Neural crest cell (in vitro differentiated cells): ENCODE measurements at regions not wholly inside any gene's neighbourhood (a gene's known extent, or its start where the extent isn't known, plus 50 kb on each side); places are given as distances from the start of the nearest gene placed in this dataset.

Source experiments
- DNase-seq: peaks from one replicate; pipeline ENCODE4 v3.0.0; 2021; ENCODE audit warnings: low read depth, mixed read lengths, low spot score
- H3K27ac Mint-ChIP-seq: one replicate; pipeline ENCODE4 v1.8.0; 2021; ENCODE audit warnings: mild to moderate bottlenecking, mixed read lengths; ENCODE audit not compliant: unreplicated experiment
- H3K27me3 Mint-ChIP-seq: 2 replicates; pipeline ENCODE4 v1.8.0; 2021; ENCODE audit warnings: low read depth, mild to moderate bottlenecking, mixed read lengths
- H3K36me3 Mint-ChIP-seq: 2 replicates; pipeline ENCODE4 v1.8.0; 2021; ENCODE audit warnings: low read depth, mild to moderate bottlenecking, mixed read lengths
- H3K4me1 Mint-ChIP-seq: 2 replicates; pipeline ENCODE4 v1.8.0; 2021; ENCODE audit warnings: mixed read lengths
- H3K4me3 Mint-ChIP-seq: one replicate; pipeline ENCODE4 v1.8.0; 2021; ENCODE audit warnings: mild to moderate bottlenecking, mixed read lengths
- H3K9me3 Mint-ChIP-seq: 2 replicates; pipeline ENCODE4 v1.8.0; 2021; ENCODE audit warnings: mixed read lengths
- CTCF ChIP-seq: fragments of 200-600 bp; sonication (generic); conservative IDR thresholded peaks from 2 replicates; pipeline ENCODE4 v1.5.0; 2021; ENCODE audit warnings: antibody characterized with exemption, mild to moderate bottlenecking

- H3K9me3 Mint-ChIP-seq: no peaks in the 10 kb centered on the region
- H3K4me1 Mint-ChIP-seq: no peaks in the 10 kb centered on the region
- H3K27me3 Mint-ChIP-seq: peaks cover 4% of the 10 kb centered on the region
- H3K36me3 Mint-ChIP-seq: no peaks in the 10 kb centered on the region
- TF ChIP-seq CTCF: no peak
- H3K27ac Mint-ChIP-seq: no peak overlapping the region
- DNase-seq: no peak
- H3K4me3 Mint-ChIP-seq: no peak overlapping the region
These were observed 177.3 kb upstream of the RAD23B start for GRCh38 chr9:107105784-107106183.

- H3K27me3 Mint-ChIP-seq: peaks cover 4% of the 10 kb centered on the region
- no peaks in the 10 kb centered on the region for H3K9me3 Mint-ChIP-seq
- no peak for DNase-seq
- no peak overlapping the region for H3K4me3 Mint-ChIP-seq
- no peaks in the 10 kb centered on the region for H3K36me3 Mint-ChIP-seq
- TF ChIP-seq CTCF: no peak
- H3K4me1 Mint-ChIP-seq: no peaks in the 10 kb centered on the region
- no peak overlapping the region for H3K27ac Mint-ChIP-seq
These were observed 176.7 kb upstream of the RAD23B start for GRCh38 chr9:107106416-107106815.

DNA sequence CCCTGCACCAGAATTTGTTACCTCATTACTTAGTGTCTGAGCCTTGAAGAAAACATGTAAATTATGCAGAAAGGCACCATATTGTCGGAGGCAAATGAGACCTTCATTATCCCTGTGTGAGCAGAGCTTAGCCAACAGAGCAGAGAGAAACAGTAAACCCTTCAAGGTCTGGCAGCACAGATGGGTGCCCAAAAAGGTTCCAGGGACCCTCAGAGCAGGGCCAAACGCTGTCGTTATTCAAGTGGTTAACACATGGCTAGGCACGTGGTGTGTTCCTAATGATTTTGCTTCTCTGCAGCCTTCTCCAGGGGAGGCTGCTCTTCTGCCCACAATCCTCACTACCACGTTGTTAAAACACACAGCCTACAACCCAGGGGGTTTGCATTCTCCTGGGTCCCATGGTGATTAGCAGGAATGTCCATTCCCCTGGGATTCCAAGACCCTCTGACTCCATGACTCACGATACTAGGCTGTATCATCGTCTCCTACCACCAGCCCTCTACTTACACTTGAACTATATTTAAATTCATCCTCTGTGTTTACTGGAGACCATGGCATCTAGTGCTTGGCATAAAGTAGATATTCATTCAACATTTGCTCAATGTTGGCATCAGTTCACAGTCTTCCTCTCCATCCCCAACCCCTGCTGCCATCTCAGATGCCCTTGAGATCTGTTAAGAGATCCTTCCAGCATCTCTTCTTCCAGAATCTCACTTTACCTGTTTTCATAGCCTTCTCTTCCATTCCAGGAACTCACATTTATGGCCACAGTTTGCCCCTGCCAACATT is 174.5 kb upstream of the RAD23B start:
- peaks cover 4% of the 10 kb centered on the region for H3K27me3 Mint-ChIP-seq
- H3K4me3 Mint-ChIP-seq: no peak overlapping the region
- TF ChIP-seq CTCF: no peak
- no peaks in the 10 kb centered on the region for H3K36me3 Mint-ChIP-seq
- H3K27ac Mint-ChIP-seq: no peak overlapping the region
- no peaks in the 10 kb centered on the region for H3K4me1 Mint-ChIP-seq
- DNase-seq: no peak
- H3K9me3 Mint-ChIP-seq: no peaks in the 10 kb centered on the region

GRCh38 chr9:107109324-107109723 is 173.8 kb upstream of the RAD23B start:
- H3K36me3 Mint-ChIP-seq: no peaks in the 10 kb centered on the region
- H3K9me3 Mint-ChIP-seq: no peaks in the 10 kb centered on the region
- H3K27ac Mint-ChIP-seq: no peak overlapping the region
- peaks cover 7% of the 10 kb centered on the region for H3K27me3 Mint-ChIP-seq
- DNase-seq: no peak
- TF ChIP-seq CTCF: no peak
- no peaks in the 10 kb centered on the region for H3K4me1 Mint-ChIP-seq
- H3K4me3 Mint-ChIP-seq: no peak overlapping the region

- no peak for TF ChIP-seq CTCF
- H3K4me3 Mint-ChIP-seq: no peak overlapping the region
- DNase-seq: no peak
- H3K27ac Mint-ChIP-seq: no peak overlapping the region
- no peaks in the 10 kb centered on the region for H3K36me3 Mint-ChIP-seq
- H3K4me1 Mint-ChIP-seq: no peaks in the 10 kb centered on the region
- H3K27me3 Mint-ChIP-seq: peaks cover 7% of the 10 kb centered on the region
- H3K9me3 Mint-ChIP-seq: no peaks in the 10 kb centered on the region
These were observed 172.9 kb upstream of the RAD23B start for GRCh38 chr9:107110153-107110552.
